Liver (tissue), 3 donors: ENCODE measurements at regions not wholly inside any gene's neighbourhood (a gene's known extent, or its start where the extent isn't known, plus 50 kb on each side); places are given as distances from the start of the nearest gene placed in this dataset.

Experiments used
- CTCF ChIP-seq: fragments of 150-350 bp; IDR thresholded peaks from 2 replicates; pipeline ENCODE4 v1.5.1; 2017; ENCODE audit warnings: improper control_type of control experiment, low read depth, low read length; ENCODE audit not compliant: missing input control
- GABPA ChIP-seq, 2 donors: IDR thresholded peaks in 1 of 2; conservative IDR thresholded peaks in 1 of 2; 2 replicates each; pipeline ENCODE4 v1.6.1; 2016; ENCODE audit warnings: antibody characterized with exemption in 2 of 2, mild to moderate bottlenecking in 1 of 2, moderate library complexity in 1 of 2
- HNF4G ChIP-seq: IDR thresholded peaks from 2 replicates; pipeline ENCODE4 v1.6.1; 2016; ENCODE audit warnings: antibody characterized with exemption
- donor health status: healthy.
- donor health status: healthy.

GRCh38 chr5:5939759-5940370 is 438.5 kb downstream of the MED10 start:
- TF ChIP-seq GABPA (IDR thresholded peaks at IDR 0.05 in 1 of 2, conservative IDR thresholded peaks at IDR 0.05 in 1 of 2) (no peak), CTCF (no peak), HNF4G (no peak)
